ENCODE measurements at regions not wholly inside any gene's neighbourhood (a gene's known extent, or its start where the extent isn't known, plus 50 kb on each side); places are given as distances from the start of the nearest gene placed in this dataset.
"Not testable (repeated sequence)": the region's sequence is repeated elsewhere in the genome, so short reads cannot be mapped to it uniquely, and the experiment has no call there.

- no peak for FAIRE-seq
- DNase-seq (ENCODE audit: insufficient read length, low spot score) = no peak
These were observed 126.5 kb upstream of the NKX1-1 start for GRCh38 chr4:1532549-1533395.

GRCh38 chr4:1531683-1532548, 125.7 kb upstream of the NKX1-1 start:
- DNase-seq (ENCODE audit: insufficient read length, low spot score) = no peak
- FAIRE-seq = no peak

- FAIRE-seq = no peak
These were observed 124.1 kb upstream of the NKX1-1 start for GRCh38 chr4:1530356-1530755.

GRCh38 chr4:1524761-1525160, 118.5 kb upstream of the NKX1-1 start:
- no peak for DNase-seq (ENCODE audit: insufficient read length, low spot score)
- no peak for FAIRE-seq

More at GRCh38 chr4:1530356-1530755, 124.1 kb upstream of the NKX1-1 start:
- DNase-seq (ENCODE audit: insufficient read length, low spot score) = no peak

GRCh38 chr4:1523907-1524636, 117.8 kb upstream of the NKX1-1 start:
- DNase-seq (ENCODE audit: insufficient read length, low spot score) = no peak
- FAIRE-seq = no peak

GRCh38 chr4:1523506-1523905, 117.3 kb upstream of the NKX1-1 start:
- DNase-seq (ENCODE audit: insufficient read length, low spot score) (no peak), FAIRE-seq (no peak)

GRCh38 chr4:1523033-1523432, 116.8 kb upstream of the NKX1-1 start:
- DNase-seq (ENCODE audit: insufficient read length, low spot score) = no peak
- FAIRE-seq = no peak

GRCh38 chr4:1522606-1523005, 116.4 kb upstream of the NKX1-1 start:
- FAIRE-seq (no peak), DNase-seq (ENCODE audit: insufficient read length, low spot score) (no peak)

GRCh38 chr4:1521821-1522361, 115.6 kb upstream of the NKX1-1 start:
- DNase-seq (ENCODE audit: insufficient read length, low spot score) (no peak), FAIRE-seq (no peak)

GRCh38 chr4:1520795-1521576, 114.7 kb upstream of the NKX1-1 start:
- not testable (repeated sequence) for FAIRE-seq; DNase-seq (ENCODE audit: insufficient read length, low spot score)

- FAIRE-seq = no peak
- no peak for DNase-seq (ENCODE audit: insufficient read length, low spot score)
These were observed 113.8 kb upstream of the NKX1-1 start for GRCh38 chr4:1519787-1520661.

- FAIRE-seq (no peak), DNase-seq (ENCODE audit: insufficient read length, low spot score) (no peak)
These were observed 112.9 kb upstream of the NKX1-1 start for GRCh38 chr4:1518997-1519700.

- FAIRE-seq = no peak
These were observed 111.6 kb upstream of the NKX1-1 start for GRCh38 chr4:1517592-1518411.

GRCh38 chr4:1516881-1517480, 110.7 kb upstream of the NKX1-1 start:
- FAIRE-seq (no peak), DNase-seq (ENCODE audit: insufficient read length, low spot score) (no peak)

More at GRCh38 chr4:1517592-1518411, 111.6 kb upstream of the NKX1-1 start:
- DNase-seq (ENCODE audit: insufficient read length, low spot score) = no peak

- FAIRE-seq (no peak), DNase-seq (ENCODE audit: insufficient read length, low spot score) (no peak)
These were observed 110.0 kb upstream of the NKX1-1 start for GRCh38 chr4:1516261-1516660.

GRCh38 chr4:1515763-1516162, 109.5 kb upstream of the NKX1-1 start:
- DNase-seq (ENCODE audit: insufficient read length, low spot score) (no peak), FAIRE-seq (no peak)

- DNase-seq (ENCODE audit: insufficient read length, low spot score) (no peak), FAIRE-seq (no peak)
These were observed 108.9 kb upstream of the NKX1-1 start for GRCh38 chr4:1515156-1515555.

Measured in GM19239 (cell line).